Uterus (tissue), 2 donors: ENCODE measurements at regions not wholly inside any gene's neighbourhood (a gene's known extent, or its start where the extent isn't known, plus 50 kb on each side); places are given as distances from the start of the nearest gene placed in this dataset.

ENCODE experiments used
- CTCF ChIP-seq, 4 experiments: fragments of 200-600 bp in 2 of 4; fragments of 450-650 bp in 2 of 4; sonication (generic) in 2 of 4; IDR thresholded peaks; one replicate each; pipeline ENCODE4 v1.5.1; 2016 to 2019; ENCODE audit warnings: antibody characterized with exemption in 4 of 4, mild to moderate bottlenecking in 2 of 4, moderate library complexity in 1 of 4
- POLR2A ChIP-seq, 2 donors: fragments of 450-650 bp; IDR thresholded peaks; one replicate each; pipeline ENCODE4 v1.6.1; 2016; ENCODE audit warnings: antibody characterized with exemption in 2 of 2, mild to moderate bottlenecking in 1 of 2, moderate library complexity in 1 of 2

- TF ChIP-seq CTCF (IDR thresholded peaks at IDR 0.05) (no peak), POLR2A (IDR thresholded peaks at IDR 0.05) (no peak)
These were observed 1024.3 kb downstream of the PCDH9 start for GRCh38 chr13:66205807-66206206.
